HL-60 (cell line): ENCODE measurements at regions not wholly inside any gene's neighbourhood (a gene's known extent, or its start where the extent isn't known, plus 50 kb on each side); places are given as distances from the start of the nearest gene placed in this dataset.

Source experiments
- REST ChIP-seq: IDR thresholded peaks from 2 replicates; pipeline ENCODE4 v1.6.1; 2012; ENCODE audit warnings: low read depth; ENCODE audit not compliant: insufficient replicate concordance
- TF ChIP-seq, protein P1 (sequence below): IDR thresholded peaks from one replicate; pipeline ENCODE4 v1.5.1; 2011; ENCODE audit warnings: low read length, control low read depth, inconsistent platforms; ENCODE audit not compliant: insufficient read depth

DNA sequence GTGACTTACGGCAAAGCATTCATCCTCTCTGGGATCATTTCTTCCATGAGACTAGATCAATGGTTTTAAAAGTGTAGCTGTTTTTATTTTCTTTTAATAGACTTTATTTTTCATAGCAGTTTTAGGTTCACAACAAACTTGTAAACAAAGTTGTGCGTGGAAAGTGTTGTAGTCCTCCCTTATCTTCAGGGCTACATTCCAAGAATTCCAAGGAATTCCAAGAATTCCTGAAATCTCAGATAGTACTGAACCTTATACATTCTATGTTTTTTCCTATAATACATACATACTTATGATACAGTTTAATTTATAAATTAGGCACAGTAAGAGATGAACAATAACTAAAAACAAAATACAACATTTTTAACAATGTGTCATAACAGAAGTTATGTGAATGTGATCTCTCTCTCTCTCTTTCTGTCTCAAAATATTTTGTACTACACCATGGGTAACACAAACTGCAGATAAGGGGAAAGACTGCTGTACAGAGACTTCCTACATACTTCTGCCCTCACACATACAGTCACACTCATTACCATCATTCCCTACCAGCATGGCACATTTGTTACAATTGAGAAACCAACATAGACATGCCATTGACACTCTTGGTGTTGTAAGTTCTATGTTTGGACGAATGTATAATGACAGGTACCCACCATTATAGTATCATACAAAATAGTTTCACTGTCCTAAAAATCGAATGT lies 1933.2 kb upstream of the WWC1 start:
- TF ChIP-seq, protein P1, sequence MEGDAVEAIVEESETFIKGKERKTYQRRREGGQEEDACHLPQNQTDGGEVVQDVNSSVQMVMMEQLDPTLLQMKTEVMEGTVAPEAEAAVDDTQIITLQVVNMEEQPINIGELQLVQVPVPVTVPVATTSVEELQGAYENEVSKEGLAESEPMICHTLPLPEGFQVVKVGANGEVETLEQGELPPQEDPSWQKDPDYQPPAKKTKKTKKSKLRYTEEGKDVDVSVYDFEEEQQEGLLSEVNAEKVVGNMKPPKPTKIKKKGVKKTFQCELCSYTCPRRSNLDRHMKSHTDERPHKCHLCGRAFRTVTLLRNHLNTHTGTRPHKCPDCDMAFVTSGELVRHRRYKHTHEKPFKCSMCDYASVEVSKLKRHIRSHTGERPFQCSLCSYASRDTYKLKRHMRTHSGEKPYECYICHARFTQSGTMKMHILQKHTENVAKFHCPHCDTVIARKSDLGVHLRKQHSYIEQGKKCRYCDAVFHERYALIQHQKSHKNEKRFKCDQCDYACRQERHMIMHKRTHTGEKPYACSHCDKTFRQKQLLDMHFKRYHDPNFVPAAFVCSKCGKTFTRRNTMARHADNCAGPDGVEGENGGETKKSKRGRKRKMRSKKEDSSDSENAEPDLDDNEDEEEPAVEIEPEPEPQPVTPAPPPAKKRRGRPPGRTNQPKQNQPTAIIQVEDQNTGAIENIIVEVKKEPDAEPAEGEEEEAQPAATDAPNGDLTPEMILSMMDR: no peak
- no peak for TF ChIP-seq REST
